GM21367 (cell line): ENCODE measurements at regions not wholly inside any gene's neighbourhood (a gene's known extent, or its start where the extent isn't known, plus 50 kb on each side); places are given as distances from the start of the nearest gene placed in this dataset.

ENCODE experiments used
- ATAC-seq: cut with Tn5 transposase; IDR thresholded peaks from one replicate; pipeline ENCODE4 v1.9.1; 2021; ENCODE audit not compliant: unreplicated experiment

DNA sequence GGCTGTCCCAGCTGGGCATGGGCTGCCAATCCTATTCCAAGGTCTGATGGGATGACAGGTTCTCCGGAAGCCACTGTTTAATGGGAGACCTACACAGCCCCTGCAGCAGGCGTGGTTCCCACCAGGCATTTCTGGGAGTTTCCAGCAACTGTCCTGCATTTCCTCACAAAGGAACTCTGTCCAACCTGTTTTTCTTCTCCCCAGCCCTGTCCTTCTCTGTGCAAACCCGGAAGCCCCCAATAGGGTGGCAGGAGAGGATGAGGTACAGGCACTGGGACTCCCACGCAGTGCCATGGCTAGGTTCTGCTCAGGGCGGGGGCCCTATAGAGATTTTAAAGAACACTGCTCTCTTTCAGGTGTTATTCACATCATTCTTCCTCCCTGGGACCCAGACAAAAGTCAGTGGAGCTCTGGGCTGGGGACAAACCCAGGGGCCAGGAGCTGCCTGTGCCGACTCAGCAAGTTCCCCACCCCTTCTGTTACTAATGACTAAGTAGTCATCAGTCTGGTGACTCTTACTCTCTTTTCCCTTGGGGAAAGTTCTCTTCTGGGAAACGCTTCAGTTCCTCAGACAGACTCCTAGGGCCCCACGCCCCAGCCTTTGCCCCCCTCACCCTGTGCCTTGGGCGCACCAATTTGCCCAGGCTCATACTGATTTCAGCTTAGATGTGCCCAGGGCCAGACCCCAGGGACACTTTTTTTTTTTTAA, 97.7 kb downstream of the CD47 start:
- no peak for ATAC-seq

DNA sequence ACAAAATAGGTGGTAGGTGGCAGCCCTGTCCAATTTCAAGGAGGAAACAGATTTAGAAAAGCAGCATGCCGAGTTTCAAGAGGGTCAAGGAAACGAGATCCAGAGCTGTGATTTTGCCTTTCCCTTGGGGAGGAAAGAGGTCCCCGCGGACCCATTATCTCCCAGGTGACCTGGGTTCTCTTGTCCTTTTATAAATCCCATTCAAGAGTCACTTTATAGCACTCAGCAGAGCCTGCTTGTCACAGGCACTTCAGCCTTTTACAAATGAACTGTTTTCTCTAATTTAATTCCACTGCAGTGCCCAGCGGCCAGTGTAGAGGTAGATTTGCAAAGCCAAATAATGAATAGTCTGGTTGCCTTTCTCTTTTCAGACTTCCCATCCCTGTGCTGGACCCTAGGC, 99.9 kb downstream of the CD47 start:
- no peak for ATAC-seq

DNA sequence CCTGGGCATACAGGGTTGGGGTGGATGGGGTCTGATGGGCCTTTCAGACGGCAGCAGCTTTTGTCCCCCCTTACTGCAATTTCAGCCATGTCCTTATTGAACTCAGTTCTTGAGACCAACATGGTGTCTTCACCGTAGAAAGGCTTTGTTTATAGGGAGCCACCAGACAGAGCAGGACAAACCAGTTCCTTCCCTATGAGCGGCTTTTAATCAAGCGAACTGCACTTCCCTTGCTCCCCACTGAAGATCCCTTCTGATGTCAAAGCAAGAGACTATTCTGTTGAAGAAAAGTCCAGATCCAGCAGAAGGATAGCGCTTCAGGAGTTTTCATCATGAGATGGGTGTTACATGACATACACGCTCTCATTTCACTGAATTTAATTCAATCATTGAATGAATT, 100.4 kb downstream of the CD47 start:
- no peak for ATAC-seq

DNA sequence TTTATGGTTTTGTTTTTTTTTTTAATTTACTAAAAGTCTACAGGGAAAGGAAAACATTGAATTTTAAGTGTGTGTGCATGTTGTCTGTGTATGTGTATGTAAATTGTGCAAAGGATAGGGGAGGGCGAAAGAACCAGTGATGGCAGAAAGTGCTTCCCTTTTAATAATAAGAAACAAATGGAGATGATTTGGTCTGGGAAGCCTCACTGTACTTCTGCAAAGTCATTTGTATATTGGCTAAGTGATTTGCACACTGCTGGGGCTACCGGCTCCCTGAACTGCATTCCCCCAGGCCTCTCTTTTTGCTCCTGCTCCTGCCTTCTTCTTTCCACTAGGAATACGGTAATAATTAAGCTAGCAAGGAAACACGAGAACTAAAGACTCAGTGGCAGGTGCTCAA, 101.2 kb downstream of the CD47 start:
- ATAC-seq = no peak

DNA sequence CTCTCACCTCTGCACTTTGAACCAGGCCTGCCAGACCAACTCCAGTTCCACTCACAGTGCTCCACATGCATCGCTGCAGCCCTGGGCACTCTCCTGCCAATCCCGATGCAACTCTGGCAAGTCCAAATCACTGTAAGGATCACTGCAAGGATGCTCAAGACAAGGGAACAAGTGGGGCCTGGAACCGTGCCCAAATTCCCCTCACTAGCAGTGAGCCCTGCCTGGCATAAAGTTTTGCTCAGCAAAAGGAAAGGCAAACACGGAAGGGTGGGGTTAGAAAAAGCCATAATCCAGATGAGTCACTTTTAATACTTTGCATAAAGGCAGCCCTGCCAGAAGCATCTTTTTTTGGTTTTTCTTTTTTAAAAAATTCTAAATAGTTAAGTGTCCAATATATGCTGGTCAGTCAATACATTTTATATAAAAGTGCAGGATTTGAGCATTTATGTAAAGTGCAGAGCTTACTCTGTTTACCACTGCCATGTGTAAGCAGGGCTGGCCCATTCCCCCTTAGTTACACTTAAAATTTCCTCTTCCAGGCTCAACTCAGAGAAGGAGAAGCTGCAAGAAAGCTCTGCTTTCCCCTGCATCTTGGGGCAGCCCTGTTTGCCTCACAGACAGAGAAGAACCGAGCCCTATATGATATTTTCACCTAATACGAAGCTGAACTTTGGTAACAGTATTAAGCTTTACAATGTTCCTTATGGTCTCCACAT, 102.2 kb downstream of the CD47 start:
- ATAC-seq = no peak

DNA sequence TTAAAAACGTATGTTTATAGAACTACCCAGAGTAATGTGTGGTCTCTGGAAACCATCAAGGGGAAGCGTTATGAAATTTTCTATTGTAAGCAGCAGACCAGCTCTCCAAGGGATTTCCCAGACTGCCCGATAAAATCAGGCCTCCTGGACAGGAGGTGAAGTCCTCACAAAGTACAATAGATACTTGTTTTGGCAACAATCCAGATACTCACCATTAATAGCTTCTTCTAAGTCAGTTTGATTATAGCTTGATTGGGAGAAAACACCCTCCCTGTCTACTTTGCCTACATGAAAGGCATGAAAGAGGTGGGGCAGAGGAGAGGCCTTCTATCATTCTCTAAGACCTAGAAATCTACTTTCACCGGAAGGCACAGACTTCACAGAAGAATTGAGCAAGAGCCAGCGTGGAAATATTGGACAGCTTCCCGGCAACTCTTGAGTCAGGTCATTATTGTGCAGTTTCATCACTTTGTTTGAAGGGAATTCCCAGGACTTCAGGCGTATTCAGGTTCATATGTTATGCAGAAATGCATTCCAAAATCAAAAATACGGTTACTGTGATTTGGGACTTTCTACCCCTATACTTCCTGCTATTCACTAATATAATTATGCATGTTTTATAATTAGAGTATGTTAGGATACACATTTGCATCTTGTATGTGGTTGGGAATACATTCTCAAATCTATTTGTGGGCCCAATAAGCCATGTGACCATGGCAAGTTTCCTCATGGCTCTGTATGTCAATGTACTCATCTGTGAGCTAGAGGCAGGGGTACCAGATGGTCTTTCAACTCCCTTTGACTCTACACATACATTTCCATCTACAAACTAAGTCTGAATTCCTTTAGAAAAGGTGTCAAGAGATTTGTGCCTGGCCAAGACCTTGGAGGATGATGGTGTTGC, 103.5 kb downstream of the CD47 start:
- ATAC-seq = no peak

DNA sequence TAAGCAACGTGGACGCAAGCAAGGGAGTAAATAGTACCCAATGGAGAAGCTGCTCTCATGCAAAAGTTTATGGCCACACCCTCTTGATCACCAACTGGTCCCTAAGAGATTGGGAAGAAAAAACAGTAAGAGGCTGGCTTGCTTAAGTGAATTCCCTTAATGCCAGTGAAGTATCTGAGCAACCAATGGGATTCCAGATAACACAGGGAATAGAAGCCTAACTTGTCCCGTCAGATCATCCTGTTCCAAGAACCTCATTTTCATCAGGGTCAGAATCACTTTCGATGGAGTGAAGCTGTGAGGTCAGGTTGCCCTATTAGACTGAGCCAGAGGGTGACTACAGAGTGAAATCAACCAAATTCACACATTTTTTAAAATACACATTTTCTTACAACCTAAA, 104.3 kb downstream of the CD47 start:
- no peak for ATAC-seq

DNA sequence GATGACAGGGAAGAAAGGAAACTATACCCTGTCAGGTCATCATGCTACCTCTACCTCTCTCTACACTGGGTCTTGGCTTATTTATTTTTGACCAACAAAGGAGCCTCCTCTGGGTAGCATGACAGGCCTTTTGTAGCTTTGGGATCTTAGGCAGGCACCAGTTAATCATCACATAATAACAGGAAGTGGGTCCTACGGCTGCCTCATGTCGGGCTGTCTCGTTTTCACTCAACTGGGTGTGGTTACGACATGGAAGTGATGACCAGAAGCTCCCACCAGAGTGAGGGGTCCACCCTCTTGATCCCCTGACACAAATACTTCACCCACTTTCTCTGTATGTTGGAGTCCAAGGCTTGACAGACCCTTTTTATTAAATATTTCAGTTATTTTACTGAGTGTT, 105.3 kb downstream of the CD47 start:
- peak; percentile 94 for ATAC-seq

DNA sequence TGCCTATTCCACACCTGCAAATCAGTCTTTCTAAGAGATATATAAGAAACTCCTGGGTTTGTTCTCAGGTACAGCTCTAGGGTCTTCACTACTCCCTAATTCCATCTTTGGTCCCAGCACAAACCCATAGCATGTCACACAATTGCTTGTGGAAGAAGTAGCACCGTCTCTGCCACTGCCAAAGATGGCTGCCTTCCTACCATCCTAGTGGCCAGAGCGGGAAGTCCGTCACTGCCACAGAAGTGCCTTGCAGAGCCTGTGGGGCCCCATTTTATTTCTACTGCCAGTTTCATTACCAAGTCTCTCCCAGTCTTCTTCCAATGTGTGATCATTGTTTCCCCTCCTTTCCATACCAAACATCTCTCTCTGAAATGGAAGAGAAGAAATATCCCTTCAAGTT, 107.6 kb downstream of the CD47 start:
- no peak for ATAC-seq

DNA sequence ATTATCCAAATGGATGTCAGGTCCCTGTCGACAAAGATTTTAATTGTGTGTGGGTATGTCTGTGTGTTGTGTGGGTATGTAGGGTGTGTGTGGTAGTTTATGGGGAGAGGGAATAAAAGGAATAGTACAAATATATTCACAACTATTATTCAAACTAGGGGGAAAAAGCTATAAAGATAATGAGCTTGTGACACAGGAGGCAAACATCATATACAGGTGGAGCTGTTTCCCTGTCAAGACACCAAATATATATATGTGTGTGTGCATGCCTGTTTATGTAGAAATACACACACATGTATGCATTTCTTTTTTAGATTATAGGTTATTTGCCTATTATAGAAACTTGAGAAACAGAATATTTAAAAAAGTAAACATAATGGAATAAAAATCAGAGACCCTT, 108.7 kb downstream of the CD47 start:
- ATAC-seq = no peak

DNA sequence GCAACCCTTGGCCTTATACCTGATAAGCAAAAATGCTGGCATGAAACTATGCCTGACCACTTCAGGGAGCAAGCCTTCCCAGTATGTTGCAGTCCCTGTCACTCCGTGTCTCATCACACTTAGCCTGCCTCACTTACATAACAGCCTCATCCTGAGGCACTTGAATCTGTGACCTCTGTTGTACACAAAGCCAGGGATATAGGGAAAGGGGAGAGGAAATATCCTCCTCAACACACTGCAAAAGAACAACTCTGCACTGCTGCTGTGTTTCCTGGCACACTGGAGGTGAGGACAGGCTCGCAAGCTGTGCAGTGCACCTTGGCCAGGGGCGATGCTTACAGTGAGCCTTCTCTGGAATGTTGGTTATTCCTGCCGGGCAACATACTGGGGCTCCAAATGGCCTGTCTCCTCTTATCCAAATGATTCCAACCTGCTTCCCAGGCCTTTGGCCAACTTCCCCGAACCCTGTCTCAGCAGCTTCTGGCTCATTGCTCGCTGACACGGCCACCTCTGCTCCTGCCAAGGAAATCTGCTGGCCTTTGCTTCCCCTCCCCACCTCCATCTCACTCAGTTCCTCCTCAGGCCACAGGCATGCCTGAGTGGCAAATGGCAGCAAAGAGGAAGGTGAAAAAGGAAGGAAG, 109.2 kb downstream of the CD47 start:
- no peak for ATAC-seq

DNA sequence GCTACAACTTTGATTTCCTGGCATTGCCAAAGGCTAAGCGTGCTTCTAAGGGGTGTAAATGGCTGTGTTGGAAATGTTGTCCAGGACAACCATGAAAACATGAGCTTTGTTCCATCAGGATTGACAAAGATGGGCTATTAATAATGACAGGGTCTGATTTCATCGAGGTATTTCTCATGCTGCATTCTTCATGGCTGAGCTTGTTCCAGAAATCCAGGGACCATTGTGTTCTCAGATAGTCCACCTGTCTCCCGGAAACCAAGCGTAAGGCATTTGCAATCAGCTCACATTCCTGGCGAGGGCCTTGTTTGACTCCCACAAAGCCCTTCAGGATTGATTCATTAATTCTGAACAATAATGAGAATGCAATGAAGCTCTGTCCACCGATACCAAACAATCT, 111.3 kb downstream of the CD47 start:
- no peak for ATAC-seq

DNA sequence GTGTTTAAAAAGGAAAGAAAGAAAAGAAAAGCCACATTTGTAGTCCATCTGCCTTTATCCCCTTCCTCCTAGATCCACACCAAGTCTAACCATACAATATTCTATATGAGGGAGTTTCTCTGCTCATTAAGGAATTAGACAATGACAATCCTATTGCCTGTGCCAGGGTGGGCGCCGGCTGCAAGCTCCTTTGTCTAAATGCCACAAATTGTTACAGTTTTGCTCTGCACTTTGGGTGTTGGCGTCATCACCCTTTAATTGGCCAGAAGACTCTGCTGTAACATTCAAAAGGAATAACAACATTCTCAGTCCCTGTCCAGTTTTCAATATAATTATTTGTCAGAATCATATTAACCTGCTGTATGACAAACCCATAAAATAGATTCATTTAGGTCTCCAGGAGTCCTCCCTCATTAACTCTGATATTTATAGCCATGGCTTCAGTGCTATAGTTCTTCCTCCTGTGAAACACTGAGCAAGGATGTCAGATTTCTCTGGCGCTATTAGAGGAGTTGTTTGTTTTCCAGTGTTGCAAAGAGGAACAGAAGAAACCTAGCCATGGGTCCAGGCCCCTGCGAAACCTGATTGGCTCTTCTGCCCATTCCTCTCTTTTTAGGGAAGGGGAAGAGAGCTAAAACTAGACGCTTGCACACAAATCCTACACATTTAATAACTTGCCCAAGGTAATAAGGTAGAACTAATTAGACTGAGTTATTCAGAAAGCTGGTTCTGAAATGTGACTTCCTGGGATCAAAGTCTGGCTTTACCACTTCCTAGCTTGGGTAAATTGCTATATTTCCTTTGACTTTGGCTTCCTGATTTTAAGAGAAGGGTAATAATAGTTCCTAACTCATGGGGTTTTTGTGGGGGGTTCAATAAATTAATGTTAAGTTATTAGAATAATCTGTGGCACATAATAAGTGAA, 112.4 kb downstream of the CD47 start:
- no peak for ATAC-seq

DNA sequence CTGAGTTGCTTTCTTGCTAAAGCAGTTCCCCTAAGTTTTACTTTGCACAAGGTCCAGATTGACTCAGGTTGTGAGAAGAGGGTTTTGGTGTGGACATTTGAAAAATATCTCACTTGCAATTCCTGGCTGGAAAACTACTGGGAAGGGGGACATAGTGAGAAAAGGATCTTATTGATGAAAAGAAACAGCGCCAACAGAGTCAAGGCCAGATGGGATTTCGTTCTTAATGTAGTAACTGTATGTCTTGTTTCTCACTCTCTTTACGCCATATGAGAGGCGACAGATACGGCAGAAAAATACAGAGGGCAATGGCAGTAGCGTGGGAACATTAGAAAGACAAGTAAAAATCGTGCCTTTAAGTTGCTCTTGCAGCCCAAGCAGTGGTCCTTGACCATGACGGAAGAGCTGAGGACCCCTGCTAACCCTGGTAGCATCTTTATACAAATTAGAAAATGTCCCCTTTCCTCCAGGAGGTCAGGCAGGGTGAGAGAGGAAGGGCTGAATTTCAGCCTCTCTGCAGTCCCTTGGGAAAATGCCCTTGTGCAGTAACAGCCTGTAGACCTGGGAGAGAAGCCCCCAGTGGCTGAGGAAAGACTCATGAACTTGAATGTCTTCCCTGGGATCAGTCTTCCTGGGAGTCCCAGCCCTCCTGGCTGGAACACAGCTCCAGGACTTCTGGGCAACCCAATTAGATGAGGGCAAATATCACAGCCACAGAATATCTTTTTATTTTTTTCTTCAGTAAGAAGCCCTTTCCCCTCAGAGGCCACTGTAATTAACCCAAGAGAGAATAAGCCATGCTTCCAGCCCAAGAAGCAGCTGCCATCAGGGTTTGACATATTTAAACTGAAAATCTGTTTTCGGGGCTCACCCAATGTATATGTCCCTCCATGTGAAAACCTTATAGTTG, 113.4 kb downstream of the CD47 start:
- ATAC-seq = no peak

DNA sequence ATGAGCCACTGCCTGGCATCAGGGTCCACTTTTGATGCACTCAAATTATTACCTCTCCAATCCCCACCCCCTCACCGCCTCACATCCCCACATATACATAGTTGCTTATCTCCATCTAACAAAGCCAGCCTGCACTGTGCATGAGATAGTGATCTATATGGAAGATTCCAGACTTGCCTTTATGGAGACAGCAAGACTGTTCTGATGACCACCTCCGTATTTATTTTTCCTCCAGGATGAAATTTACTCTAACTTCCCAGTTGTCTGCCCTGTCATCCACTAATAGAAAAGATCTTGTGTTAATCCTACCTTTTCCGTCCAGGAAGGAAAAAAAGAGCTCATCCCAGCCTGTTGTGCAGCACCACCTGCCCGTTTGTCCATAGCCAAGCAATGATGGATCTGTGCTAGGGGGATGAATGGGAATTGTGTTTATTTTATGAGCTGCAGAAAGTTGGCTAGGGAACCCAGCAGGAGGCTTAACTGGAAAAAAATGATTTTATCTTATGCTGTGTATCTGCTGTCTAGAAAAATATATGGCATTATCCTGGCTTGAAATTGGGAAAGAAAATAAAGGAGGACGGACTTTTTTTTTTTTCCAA, 114.5 kb downstream of the CD47 start:
- ATAC-seq = no peak

DNA sequence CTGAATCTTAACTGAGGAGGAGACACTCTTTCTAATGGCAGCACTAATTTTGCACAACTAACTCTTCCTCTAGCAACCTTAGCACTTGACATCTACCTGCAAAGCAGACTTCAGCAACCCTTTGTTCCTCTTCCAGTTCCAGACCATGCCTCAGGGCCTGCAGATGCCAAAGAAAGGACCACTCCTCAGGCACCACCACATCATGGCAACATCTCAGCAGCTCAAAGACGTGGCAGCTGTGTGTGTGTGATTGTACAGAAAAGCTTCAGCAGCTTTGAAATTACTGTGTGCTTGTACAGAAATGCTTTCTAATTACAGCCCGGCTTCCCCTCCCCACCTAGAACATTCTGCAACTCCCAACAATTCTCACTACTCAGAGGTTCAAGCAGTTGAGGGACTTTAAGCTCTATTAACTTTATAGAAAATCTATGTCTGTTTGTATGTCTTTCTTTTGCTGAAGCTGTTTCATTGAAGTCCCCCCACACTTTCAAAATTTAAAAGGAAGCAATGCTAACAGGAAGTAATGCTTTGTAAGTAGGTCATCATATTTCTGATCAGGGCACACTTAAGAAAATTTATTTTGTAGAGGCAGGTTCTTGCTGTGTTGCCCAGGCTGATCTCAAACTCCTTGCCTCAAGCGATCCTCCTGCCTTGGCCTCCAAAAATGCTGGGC, 115.2 kb downstream of the CD47 start:
- ATAC-seq = no peak

DNA sequence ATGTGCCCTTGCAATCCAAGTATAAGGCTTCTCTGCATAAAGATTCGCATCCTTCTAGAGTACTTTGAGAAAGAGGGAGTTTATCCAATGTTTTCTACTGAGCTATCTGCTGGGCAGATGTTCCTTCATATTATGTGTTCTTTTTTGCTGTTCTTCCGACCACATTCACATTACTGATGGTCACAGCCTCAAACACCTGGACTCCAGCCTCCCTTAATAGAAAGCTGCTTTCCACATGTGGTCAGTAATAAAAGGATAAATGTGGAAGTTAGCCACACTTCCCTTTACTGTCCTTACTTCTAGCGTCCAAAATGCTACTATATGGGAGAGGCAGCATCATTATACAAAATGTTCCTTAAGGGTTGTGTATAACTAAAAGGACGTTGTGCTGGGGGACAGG, 116.9 kb downstream of the CD47 start:
- ATAC-seq = no peak

DNA sequence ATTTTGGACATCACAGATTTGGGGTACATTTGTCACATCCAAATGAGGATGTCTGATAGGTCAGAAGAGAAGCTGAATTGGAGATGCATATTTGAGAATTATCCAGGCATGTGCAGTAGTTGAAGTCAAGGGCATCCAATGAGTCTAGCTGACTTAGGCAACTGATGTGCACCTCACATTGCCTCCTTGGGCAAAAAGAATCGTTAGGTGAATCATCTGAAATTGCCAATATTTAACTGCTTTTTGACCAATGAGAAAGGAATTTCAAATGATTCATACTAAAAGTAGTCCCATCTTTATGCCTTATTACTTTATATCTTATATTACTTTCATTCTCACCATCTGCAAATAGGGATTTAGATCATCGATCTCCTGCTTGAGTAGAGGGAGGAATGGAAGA, 117.7 kb downstream of the CD47 start:
- ATAC-seq = no peak
